B cell (primary cell): ENCODE measurements at regions not wholly inside any gene's neighbourhood (a gene's known extent, or its start where the extent isn't known, plus 50 kb on each side); places are given as distances from the start of the nearest gene placed in this dataset.

ENCODE experiments used
- CTCF ChIP-seq: fragments of 200-600 bp; IDR thresholded peaks from one replicate; pipeline ENCODE4 v1.8.0; 2022; ENCODE audit warnings: antibody characterized with exemption, mild to moderate bottlenecking
- EZH2 ChIP-seq: IDR thresholded peaks from 2 replicates; pipeline ENCODE4 v1.6.1; 2012; ENCODE audit warnings: borderline replicate concordance, low read depth, mild to moderate bottlenecking, moderate library complexity, low read length; ENCODE audit not compliant: insufficient read depth, poor library complexity, severe bottlenecking

GRCh38 chr6:82493467-82493866 lies 129.8 kb downstream of the TPBG start:
- TF ChIP-seq CTCF (no peak), EZH2 (no peak)
